Esophagus squamous epithelium (tissue), 5 donors: ENCODE measurements at regions not wholly inside any gene's neighbourhood (a gene's known extent, or its start where the extent isn't known, plus 50 kb on each side); places are given as distances from the start of the nearest gene placed in this dataset.
A peak's percentile ranks its signal among the peaks of the same experiment; 100 is the strongest.

Experiments used
- DNase-seq: peaks from one replicate; lab custom pipeline; 2025; lab: John Stamatoyannopoulos, UW
- H3K27ac ChIP-seq, 4 donors: fragments of 200-600 bp; sonication (generic); one replicate each; pipeline ENCODE4 v1.5.1; 2016 to 2019; ENCODE audit warnings: mild to moderate bottlenecking in 1 of 4
- H3K27me3 ChIP-seq, 4 donors: fragments of 200-600 bp; sonication (generic); 1 replicate in 3 of 4; 2 replicates in 1 of 4; pipeline versions ENCODE4 v1.5.1 to v1.6.0; 2017 to 2021; ENCODE audit warnings: antibody characterized with exemption in 1 of 4
- H3K36me3 ChIP-seq, 3 donors: fragments of 200-600 bp; sonication (generic); one replicate each; pipeline ENCODE4 v1.5.1; 2016 to 2019
- H3K4me1 ChIP-seq, 3 donors: fragments of 200-600 bp; sonication (generic); one replicate each; pipeline ENCODE4 v1.5.1; 2017 to 2019
- H3K4me3 ChIP-seq, 4 donors: fragments of 200-600 bp; sonication (generic); 1 replicate in 3 of 4; 2 replicates in 1 of 4; pipeline ENCODE4 v1.5.1; 2016 to 2019; ENCODE audit warnings: mild to moderate bottlenecking in 2 of 4, moderate library complexity in 1 of 4
- H3K9me3 ChIP-seq, 3 donors: fragments of 200-600 bp; sonication (generic); one replicate each; pipeline ENCODE4 v1.5.1; 2016 to 2019
- POLR2A ChIP-seq, 4 donors: fragments of 450-650 bp; IDR thresholded peaks; one replicate each; pipeline ENCODE4 v1.6.1; 2017; ENCODE audit warnings: antibody characterized with exemption in 4 of 4, mild to moderate bottlenecking in 4 of 4, moderate library complexity in 3 of 4
- WGBS, 2 donors: methylation state at CpG; one replicate each; pipeline ENCODE4 v1.1.5; 2018; 5-methylcytosine and 5-hydroxymethylcytosine counted together
- intact Hi-C: fragments of 100-400 bp; cut with DNase I; formaldehyde crosslinking; loops from one replicate; pipeline ENCODE4 v1.15.0; 2022
- TF ChIP-seq, protein P1 (sequence below), 6 experiments: fragments of 450-650 bp in 4 of 6; fragments of 200-600 bp in 2 of 6; sonication (generic) in 2 of 6; IDR thresholded peaks; one replicate each; pipeline ENCODE4 v1.5.1; 2016 to 2019; ENCODE audit warnings: antibody characterized with exemption in 6 of 6, mild to moderate bottlenecking in 4 of 6, moderate library complexity in 4 of 6
- donor health status: DM: yes; HTN: yes; CAD: no.

DNA sequence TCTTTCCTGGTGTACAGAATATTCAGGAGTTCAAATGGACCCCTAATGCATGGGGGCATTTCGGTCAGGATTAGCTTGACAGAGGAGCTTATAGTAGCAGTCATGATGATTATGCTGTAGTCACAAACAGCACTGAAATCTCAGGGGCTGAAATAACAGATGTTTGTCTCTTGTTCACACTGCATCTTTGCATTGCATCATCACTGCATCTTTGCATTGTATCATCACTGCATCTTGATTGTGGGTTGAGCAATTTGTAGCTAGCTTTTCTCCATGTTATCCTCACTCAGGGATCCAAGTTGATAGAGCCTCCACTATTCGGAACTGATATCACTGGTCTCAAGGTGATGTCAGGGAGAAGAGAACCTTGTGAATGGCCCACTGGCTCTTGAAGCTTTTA is 160.9 kb downstream of the GATB start:
- DNase-seq, result no peak
- TF ChIP-seq, protein P1, sequence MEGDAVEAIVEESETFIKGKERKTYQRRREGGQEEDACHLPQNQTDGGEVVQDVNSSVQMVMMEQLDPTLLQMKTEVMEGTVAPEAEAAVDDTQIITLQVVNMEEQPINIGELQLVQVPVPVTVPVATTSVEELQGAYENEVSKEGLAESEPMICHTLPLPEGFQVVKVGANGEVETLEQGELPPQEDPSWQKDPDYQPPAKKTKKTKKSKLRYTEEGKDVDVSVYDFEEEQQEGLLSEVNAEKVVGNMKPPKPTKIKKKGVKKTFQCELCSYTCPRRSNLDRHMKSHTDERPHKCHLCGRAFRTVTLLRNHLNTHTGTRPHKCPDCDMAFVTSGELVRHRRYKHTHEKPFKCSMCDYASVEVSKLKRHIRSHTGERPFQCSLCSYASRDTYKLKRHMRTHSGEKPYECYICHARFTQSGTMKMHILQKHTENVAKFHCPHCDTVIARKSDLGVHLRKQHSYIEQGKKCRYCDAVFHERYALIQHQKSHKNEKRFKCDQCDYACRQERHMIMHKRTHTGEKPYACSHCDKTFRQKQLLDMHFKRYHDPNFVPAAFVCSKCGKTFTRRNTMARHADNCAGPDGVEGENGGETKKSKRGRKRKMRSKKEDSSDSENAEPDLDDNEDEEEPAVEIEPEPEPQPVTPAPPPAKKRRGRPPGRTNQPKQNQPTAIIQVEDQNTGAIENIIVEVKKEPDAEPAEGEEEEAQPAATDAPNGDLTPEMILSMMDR (IDR thresholded peaks at IDR 0.05), result no peak
- no peak for TF ChIP-seq POLR2A (IDR thresholded peaks at IDR 0.05)
- intact Hi-C loops, result no loop called here
- no peak overlapping the region for H3K4me3 ChIP-seq
- no peaks in the 10 kb centered on the region for H3K4me1 ChIP-seq
- no peaks in the 10 kb centered on the region for H3K9me3 ChIP-seq
- H3K27ac ChIP-seq, result no peak overlapping the region
- H3K36me3 ChIP-seq, result peaks cover 0 to 35% (median 0%) of the 10 kb centered on the region in 3 donors
- no peaks in the 10 kb centered on the region for H3K27me3 ChIP-seq
- 75 to 91% methylated on average over 2 of the region's 2 CpGs for WGBS, 2 donors

DNA sequence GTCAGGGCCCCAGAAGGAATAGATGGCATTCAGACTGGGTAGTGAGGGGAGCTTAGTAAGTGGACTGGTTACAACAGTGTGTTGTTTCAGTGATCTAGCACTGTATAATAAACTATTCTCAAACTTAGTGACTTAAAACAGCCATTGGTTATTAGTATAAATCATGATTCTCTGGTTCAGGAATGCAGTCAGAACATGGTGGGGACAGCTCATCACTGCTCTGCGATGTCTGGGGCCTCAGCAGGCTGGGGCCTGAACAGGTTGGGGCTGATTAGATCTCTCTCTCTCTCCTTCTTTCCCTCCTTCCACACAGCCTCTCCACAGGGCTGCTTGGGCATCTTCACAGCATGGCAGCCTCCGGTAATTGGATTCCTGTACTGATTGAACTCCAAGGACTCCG is 160.4 kb downstream of the GATB start:
- no peak for DNase-seq
- WGBS, 2 donors, result 64 to 86% methylated on average over 3 of the region's 3 CpGs
- TF ChIP-seq, protein P1 (IDR thresholded peaks at IDR 0.05), result no peak
- Histone ChIP-seq H3K9me3 (no peaks in the 10 kb centered on the region), H3K27ac (no peak overlapping the region), H3K4me1 (no peaks in the 10 kb centered on the region), H3K27me3 (no peaks in the 10 kb centered on the region), H3K36me3 (peaks cover 0 to 35% (median 0%) of the 10 kb centered on the region in 3 donors), H3K4me3 (no peak overlapping the region)
- intact Hi-C loops, result no loop called here

DNA sequence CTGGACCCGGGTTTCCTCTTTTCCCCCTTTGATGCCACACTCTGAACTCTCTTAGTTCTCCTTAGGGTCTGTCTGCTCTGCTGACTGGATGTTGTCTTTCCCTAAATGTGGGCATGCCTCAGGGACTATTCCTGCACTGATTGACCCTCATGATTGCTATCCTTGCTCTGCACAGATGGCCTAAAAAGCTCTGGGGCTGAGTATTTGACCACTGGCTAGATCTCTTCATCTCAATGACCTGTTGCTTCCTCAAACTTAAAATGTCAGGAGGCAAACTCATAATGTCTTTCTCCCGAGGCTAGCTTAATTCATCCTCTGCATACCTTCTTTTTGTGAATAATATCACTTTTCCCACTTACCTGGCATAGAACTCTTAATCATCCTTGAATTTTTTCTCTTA is 157.4 kb downstream of the GATB start:
- no peaks in the 10 kb centered on the region for H3K27me3 ChIP-seq
- whole genome bisulfite sequencing, 2 donors, result 70 to 81% methylated on average over 2 of the region's 2 CpGs
- intact Hi-C loops, result no loop called here
- H3K9me3 ChIP-seq, result no peaks in the 10 kb centered on the region
- no peak overlapping the region for H3K4me3 ChIP-seq
- no peak for TF ChIP-seq POLR2A (IDR thresholded peaks at IDR 0.05)
- TF ChIP-seq, protein P1 (IDR thresholded peaks at IDR 0.05), result no peak
- H3K4me1 ChIP-seq, result no peaks in the 10 kb centered on the region
- no peak overlapping the region for H3K27ac ChIP-seq
- H3K36me3 ChIP-seq, result peaks cover 0 to 21% (median 0%) of the 10 kb centered on the region in 3 donors
- DNase-seq, result no peak

DNA sequence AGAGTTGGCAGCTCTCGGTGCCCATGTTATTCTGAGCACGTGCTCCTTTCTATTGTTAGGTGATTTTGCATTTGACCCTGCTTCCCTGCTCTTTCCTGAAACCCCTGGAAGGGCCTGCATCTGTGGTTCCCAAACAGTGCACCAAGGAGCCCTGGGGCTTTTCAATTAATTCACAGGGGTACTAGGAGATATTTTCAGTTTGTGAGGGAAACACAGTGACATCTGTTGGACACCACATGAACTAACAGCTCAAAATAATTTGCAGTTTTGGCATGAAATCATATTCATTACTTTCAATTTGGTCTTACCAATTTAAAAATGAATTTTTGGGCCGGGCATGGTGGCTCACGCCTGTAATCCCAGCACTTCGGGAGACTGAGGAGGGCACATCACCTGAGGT is 156.6 kb downstream of the GATB start:
- no peaks in the 10 kb centered on the region for H3K27me3 ChIP-seq
- H3K27ac ChIP-seq, result no peak overlapping the region
- H3K4me1 ChIP-seq, result no peaks in the 10 kb centered on the region
- intact Hi-C loops, result no loop called here
- WGBS, 2 donors, result 55 to 72% methylated on average over 5 of the region's 5 CpGs
- TF ChIP-seq POLR2A (IDR thresholded peaks at IDR 0.05), result no peak
- TF ChIP-seq, protein P1 (IDR thresholded peaks at IDR 0.05), result peak in 5 of 6 experiments; percentile 19 to 55 (median 32)
- peaks cover 0 to 21% (median 0%) of the 10 kb centered on the region in 3 donors for H3K36me3 ChIP-seq
- no peak for DNase-seq
- H3K9me3 ChIP-seq, result no peaks in the 10 kb centered on the region
- H3K4me3 ChIP-seq, result no peak overlapping the region

DNA sequence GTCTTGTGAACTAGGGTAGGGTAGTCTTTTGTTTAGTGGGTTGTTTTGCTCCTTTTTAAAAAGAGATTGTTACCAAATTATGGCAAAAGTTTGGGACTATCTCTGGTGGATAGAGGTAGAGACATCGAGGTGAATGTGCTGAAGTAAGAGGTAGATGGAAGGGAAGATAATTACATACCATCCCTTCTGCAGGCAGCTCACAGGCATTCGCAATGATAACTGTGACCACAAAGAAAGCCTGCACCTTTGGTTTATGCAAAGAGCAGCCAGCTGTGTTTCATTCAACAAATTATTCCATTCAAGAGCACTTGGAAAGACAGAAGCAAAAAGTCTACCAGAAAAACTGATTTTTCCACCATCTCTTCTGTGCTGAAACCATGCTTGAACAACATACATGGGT is 155.6 kb downstream of the GATB start:
- Histone ChIP-seq H3K36me3 (peaks cover 0 to 14% (median 0%) of the 10 kb centered on the region in 3 donors), H3K27ac (no peak overlapping the region), H3K4me3 (no peak overlapping the region), H3K9me3 (no peaks in the 10 kb centered on the region), H3K27me3 (no peaks in the 10 kb centered on the region), H3K4me1 (no peaks in the 10 kb centered on the region)
- WGBS, 2 donors, result 83 to 84% methylated on average over 2 of the region's 2 CpGs
- no peak for DNase-seq
- TF ChIP-seq, protein P1 (IDR thresholded peaks at IDR 0.05), result no peak
- no peak for TF ChIP-seq POLR2A (IDR thresholded peaks at IDR 0.05)
- intact Hi-C loops, result no loop called here
